ENCODE measurements at regions not wholly inside any gene's neighbourhood (a gene's known extent, or its start where the extent isn't known, plus 50 kb on each side); places are given as distances from the start of the nearest gene placed in this dataset.
A peak's percentile ranks its signal among the peaks of the same experiment; 100 is the strongest.
"Not testable (repeated sequence)": the region's sequence is repeated elsewhere in the genome, so short reads cannot be mapped to it uniquely, and the experiment has no call there.

DNA sequence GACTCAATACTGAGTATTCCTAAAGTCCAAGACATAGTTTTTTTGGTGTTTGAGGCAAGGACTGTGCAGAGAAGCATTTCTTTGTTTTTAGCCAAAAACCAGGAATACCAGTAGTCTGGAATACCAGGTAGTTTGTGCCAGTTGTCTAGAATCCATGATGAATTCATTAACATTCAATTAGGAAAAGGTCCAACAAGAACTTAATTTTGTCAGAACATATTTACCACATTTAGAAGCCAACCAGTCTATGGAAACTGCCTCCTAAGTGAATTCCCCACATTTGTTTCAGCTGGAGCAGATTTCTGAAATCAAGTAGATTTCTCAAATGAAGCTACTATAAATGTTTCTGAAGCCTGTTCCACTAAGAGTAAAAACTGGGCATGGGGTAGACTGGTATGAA is 1584.8 kb upstream of the ADGRL3 start:
- no peak for DNase-seq (ENCODE audit: low spot score)

DNA sequence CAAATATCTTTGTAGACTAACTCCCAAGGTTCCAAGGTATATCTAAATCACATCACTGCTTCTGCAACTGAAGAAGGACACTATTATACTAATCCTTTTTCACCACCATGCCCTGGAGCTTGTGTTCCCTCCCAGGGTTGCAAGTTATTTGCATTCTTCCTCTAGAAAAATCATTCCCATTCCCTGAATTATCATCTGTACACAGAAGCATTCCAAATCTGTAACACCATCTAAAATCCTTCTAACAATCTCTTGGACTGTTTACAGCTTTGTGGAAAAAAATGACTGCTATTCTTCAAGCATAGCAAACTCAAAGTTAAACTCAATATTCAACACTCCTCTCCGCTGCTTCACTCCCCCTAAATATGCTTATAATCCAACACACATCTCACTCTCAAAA is 1570.8 kb upstream of the ADGRL3 start:
- DNase-seq (ENCODE audit: low spot score): no peak

- DNase-seq (ENCODE audit: low spot score): no peak
Observed at GRCh38 chr4:59630235-59630634, 1569.9 kb upstream of the ADGRL3 start.

DNA sequence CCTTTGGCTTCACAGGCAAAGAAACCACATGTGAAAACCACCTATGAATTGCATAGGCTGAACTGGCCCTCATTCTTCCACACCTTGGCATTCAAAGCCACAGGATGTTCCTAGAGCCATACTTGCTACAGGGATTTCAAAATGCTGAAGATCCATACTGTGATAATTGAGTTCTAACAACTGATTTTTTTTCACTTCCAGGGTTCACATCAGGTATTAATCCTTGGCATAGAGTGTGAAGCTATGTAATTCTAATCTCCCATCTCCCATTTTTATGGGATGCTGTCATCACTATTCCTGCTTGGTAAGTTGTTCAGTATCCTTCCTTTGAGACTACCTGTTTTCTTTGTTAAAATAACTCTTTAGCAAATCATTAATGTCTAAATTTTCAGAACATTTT is 1569.2 kb upstream of the ADGRL3 start:
- no peak for DNase-seq (ENCODE audit: low spot score)

- no peak for DNase-seq (ENCODE audit: low spot score)
Observed at GRCh38 chr4:59637596-59637995, 1562.5 kb upstream of the ADGRL3 start.

GRCh38 chr4:59643682-59644081 is 1556.4 kb upstream of the ADGRL3 start:
- no peak for DNase-seq (ENCODE audit: low spot score)

- DNase-seq (ENCODE audit: low spot score): peak; percentile 51
Observed at GRCh38 chr4:59644765-59645164, 1555.4 kb upstream of the ADGRL3 start.

GRCh38 chr4:59646082-59646481 is 1554.0 kb upstream of the ADGRL3 start:
- DNase-seq (ENCODE audit: low spot score): no peak

- no peak for DNase-seq (ENCODE audit: low spot score)
Observed at GRCh38 chr4:59647011-59647410, 1553.1 kb upstream of the ADGRL3 start.

DNA sequence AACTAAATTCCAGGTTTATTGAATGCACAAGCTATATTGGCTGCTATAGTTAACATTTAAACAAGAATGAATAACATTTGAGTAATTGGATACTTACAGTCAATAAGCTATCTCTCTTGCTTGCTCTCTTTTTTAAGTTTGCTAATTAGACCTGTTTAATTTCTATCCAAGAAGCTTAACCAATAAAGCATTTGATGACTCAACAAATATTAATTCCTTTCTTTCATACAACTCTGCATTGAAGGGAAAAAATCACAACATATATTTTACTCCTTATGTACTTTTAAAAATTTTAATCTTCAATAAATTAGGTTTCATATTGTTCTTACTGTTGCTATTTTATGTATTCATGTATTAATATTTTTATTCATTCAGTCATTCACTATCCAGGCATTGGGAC is 1552.6 kb upstream of the ADGRL3 start:
- no peak for DNase-seq (ENCODE audit: low spot score)

DNA sequence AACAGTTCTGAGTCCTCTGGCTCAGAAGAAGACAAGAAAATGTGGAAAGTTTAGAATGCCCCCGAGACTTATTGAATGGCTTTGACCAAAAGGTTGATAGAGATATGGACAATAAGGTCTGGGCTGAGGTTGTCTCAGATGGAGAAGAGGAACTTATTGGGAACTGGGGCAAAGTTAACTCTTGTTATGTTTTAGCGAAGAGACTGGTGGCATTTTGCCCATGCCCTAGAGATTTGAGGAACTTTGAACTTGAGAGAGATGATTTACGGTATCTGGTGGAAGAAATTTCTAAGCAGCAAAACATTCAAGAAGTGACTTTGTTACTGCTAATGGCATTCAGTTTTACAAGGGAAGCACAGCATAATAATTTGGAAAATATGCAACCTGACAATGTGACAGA is 1549.3 kb upstream of the ADGRL3 start:
- no peak for DNase-seq (ENCODE audit: low spot score)

GRCh38 chr4:59655996-59656395 is 1544.1 kb upstream of the ADGRL3 start:
- DNase-seq (ENCODE audit: low spot score): no peak

GRCh38 chr4:59664771-59665170 is 1535.4 kb upstream of the ADGRL3 start:
- DNase-seq (ENCODE audit: low spot score): no peak

- DNase-seq (ENCODE audit: low spot score): no peak
Observed at GRCh38 chr4:59666645-59667044, 1533.5 kb upstream of the ADGRL3 start.

GRCh38 chr4:59671037-59671436 is 1529.1 kb upstream of the ADGRL3 start:
- DNase-seq (ENCODE audit: low spot score): no peak

- no peak for DNase-seq (ENCODE audit: low spot score)
Observed at GRCh38 chr4:59676389-59676788, 1523.7 kb upstream of the ADGRL3 start.

GRCh38 chr4:59676992-59677391 is 1523.1 kb upstream of the ADGRL3 start:
- DNase-seq (ENCODE audit: low spot score): not testable (repeated sequence)

DNA sequence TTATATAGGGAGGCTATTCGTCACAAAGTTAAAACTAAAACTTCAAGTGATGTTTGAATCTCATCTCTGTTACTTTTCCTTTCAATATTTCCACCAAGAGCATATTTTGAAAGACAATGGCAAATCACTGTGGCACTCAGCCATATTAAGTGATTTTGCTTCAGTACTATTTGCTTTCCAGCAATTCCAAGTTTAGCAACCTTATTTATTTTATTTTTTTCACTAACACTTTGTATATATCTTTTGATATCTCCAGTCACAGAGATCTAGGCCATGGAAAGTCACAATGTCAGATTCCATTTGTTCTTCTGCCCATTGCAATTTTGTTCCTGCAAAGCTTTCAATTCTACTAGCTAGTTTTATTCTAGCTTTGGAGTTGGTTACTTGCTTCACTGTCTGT is 1514.5 kb upstream of the ADGRL3 start:
- no peak for DNase-seq (ENCODE audit: low spot score)

DNA sequence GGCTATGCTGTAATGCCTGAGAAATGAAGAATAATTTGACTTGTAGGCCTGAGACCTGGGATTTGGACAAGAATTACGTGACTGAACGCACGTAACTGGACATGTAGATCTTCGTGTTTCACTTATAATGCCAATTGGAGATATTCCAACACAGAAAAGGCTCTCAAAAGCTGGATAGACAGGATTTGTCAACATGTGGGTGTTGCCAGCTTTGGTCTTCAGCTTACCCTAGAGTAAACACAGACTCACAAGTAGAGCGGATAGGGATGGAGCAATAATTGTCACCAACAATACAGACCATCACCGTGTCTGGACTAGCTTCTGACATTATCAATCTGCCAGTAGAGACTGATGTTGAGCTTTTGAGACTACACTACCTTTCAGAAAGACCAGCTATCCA is 1511.0 kb upstream of the ADGRL3 start:
- no peak for DNase-seq (ENCODE audit: low spot score)

DNA sequence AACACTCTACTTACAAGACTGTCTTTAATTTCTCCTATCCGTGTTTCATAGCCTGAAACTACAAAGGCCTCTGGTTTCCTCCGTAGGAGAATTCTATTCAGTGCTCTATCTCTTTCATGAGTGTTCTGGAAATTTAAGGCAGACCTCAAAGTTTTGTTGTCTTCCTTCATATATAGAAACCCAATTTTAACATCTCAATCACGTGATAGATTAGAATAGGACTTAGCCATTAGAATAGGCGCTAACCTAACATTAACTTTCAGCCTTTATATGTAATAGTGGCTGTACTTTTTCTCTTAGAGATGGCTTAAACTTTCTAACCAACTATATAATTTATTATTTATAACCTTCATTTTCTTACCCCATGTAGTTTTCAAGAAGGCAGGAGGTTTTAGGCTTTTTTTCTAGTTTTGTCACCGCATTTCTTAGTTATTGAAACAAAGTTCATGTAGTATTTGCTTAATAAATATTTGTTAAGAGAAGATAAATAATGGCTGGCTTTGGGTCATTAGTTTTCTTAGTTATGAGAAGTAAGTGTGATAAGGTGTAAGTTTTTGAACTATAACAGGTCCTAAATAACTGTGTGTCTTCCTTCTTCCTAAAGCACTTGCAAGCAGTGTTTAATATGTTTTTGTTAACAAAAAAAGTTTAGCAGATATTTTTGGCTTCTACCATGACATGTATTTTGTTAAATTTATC is 1504.6 kb upstream of the ADGRL3 start:
- no peak for DNase-seq (ENCODE audit: low spot score)

DNA sequence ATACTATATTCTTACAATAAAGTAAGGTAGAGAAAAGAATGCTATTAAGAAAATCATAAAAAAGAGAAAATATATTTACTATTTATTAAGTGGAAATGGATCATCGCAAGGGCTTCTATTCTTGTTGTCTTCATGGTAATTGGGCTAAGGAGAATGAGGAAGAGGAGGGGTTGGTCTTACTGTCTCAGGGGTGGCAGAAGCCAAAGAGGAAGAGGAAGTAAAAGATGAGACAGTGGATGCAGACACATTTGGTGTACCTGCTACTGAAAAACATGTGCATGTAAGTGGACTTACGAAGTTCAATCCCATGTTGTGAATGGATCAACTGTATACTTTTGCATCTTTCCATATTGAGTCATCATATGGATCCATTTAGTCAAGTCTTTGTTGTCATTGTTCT is 1502.1 kb upstream of the ADGRL3 start:
- peak; percentile 24 for DNase-seq (ENCODE audit: low spot score)

DNA sequence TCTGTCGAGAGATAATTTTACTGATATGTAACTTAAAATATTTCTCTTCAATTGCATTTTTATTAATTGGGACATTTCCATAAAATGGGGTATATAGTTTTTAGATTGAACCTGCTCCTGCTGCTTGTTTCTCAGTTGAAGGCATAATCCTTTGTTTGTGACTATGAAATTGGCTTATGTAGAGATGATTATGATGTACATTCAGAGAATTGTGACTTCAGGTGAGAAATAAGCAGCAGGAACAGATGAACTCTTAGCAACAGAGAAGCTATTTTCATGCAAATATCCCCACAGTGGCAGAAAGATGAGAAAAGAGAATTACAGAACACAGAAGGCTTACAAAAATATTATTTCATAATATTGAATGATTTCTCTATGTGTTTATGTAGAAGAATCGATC is 1499.5 kb upstream of the ADGRL3 start:
- DNase-seq (ENCODE audit: low spot score): no peak

GRCh38 chr4:59704616-59705015 is 1495.5 kb upstream of the ADGRL3 start:
- DNase-seq (ENCODE audit: low spot score): no peak

DNA sequence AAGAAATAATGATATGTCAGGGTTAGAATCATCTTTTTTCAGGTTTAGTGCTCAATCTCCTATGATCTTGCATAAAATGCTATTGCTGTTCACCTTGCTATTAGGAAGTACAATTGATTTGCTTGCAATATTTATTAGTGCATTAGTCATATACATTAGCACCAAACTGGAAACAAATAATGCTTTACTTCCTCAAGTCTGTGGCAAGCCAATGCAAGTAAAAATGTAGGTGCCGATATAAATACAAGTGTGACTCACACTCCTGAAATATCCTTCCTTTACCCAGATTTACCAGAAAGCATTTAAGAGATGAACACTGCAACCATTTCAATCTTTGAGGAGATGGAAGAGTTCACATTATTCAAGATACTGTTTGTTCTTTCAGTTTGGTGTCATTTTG is 1487.7 kb upstream of the ADGRL3 start:
- DNase-seq (ENCODE audit: low spot score): no peak

- not testable (repeated sequence) for DNase-seq (ENCODE audit: low spot score)
Observed at GRCh38 chr4:59724286-59724685, 1475.8 kb upstream of the ADGRL3 start.
